ENCODE measurements at regions not wholly inside any gene's neighbourhood (a gene's known extent, or its start where the extent isn't known, plus 50 kb on each side); places are given as distances from the start of the nearest gene placed in this dataset.

DNA sequence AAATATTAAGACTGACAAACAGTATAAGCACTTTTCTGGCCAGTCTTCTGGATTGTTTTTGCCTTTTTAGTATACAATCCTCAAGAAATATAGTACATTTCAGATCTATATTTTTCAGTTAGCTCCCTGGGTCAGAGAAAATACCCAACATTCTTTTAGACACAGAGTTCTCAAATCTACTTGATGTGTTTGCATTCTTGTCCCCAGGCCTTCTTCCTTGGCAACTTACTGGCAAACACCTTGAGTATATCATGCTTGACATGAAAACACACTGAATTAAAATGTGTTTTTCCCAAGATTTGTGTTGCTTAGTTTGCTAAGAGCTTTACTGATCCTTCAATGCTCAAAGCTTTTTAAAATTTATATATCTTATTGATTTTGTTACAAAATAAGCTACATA is 1413.1 kb upstream of the CDH9 start:
- no peak for TF ChIP-seq POLR2AphosphoS5 (IDR thresholded peaks at IDR 0.05)
- TF ChIP-seq, protein P1, sequence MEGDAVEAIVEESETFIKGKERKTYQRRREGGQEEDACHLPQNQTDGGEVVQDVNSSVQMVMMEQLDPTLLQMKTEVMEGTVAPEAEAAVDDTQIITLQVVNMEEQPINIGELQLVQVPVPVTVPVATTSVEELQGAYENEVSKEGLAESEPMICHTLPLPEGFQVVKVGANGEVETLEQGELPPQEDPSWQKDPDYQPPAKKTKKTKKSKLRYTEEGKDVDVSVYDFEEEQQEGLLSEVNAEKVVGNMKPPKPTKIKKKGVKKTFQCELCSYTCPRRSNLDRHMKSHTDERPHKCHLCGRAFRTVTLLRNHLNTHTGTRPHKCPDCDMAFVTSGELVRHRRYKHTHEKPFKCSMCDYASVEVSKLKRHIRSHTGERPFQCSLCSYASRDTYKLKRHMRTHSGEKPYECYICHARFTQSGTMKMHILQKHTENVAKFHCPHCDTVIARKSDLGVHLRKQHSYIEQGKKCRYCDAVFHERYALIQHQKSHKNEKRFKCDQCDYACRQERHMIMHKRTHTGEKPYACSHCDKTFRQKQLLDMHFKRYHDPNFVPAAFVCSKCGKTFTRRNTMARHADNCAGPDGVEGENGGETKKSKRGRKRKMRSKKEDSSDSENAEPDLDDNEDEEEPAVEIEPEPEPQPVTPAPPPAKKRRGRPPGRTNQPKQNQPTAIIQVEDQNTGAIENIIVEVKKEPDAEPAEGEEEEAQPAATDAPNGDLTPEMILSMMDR (IDR thresholded peaks at IDR 0.05), result no peak
